Loucy (cell line): ENCODE measurements at regions not wholly inside any gene's neighbourhood (a gene's known extent, or its start where the extent isn't known, plus 50 kb on each side); places are given as distances from the start of the nearest gene placed in this dataset.

Experiments used
- H2AFZ ChIP-seq: fragments of 200-600 bp; sonication (generic); 2 replicates; pipeline ENCODE4 v1.6.0; 2016; ENCODE audit warnings: antibody characterized with exemption, mild to moderate bottlenecking, low read length, moderate library complexity
- H3F3A ChIP-seq: fragments of 200-600 bp; 2 replicates; pipeline ENCODE4 v1.6.0; 2016; ENCODE audit warnings: antibody characterized with exemption, low read depth, mild to moderate bottlenecking
- H3K27me3 ChIP-seq: fragments of 200-600 bp; sonication (generic); 2 replicates; pipeline ENCODE4 v1.6.1; 2014; ENCODE audit warnings: low read length, mild to moderate bottlenecking; ENCODE audit not compliant: insufficient read depth, poor library complexity, severe bottlenecking
- H3K36me3 ChIP-seq: fragments of 200-600 bp; sonication (generic); 2 replicates; pipeline ENCODE4 v1.6.1; 2016; ENCODE audit warnings: low read length; ENCODE audit not compliant: insufficient read depth
- H3K4me1 ChIP-seq: fragments of 200-600 bp; sonication (generic); 2 replicates; pipeline ENCODE4 v1.5.1; 2014; ENCODE audit warnings: low read length, mild to moderate bottlenecking; ENCODE audit not compliant: insufficient read depth, poor library complexity, severe bottlenecking
- H3K4me2 ChIP-seq: fragments of 200-600 bp; sonication (generic); 2 replicates; pipeline ENCODE4 v1.6.0; 2014; ENCODE audit warnings: antibody characterized with exemption, low read length, low read depth, mild to moderate bottlenecking; ENCODE audit not compliant: poor library complexity, severe bottlenecking
- H3K4me3 ChIP-seq: fragments of 200-600 bp; sonication (generic); 2 replicates; pipeline ENCODE4 v1.5.1; 2014; ENCODE audit warnings: low read length, mild to moderate bottlenecking, mixed read lengths; ENCODE audit not compliant: poor library complexity, severe bottlenecking
- H3K79me2 ChIP-seq: fragments of 200-600 bp; sonication (generic); 2 replicates; pipeline ENCODE4 v1.6.1; 2014; ENCODE audit warnings: low read length; ENCODE audit not compliant: insufficient read depth
- H3K9ac ChIP-seq: fragments of 200-600 bp; sonication (generic); 2 replicates; pipeline ENCODE4 v1.6.0; 2014; ENCODE audit warnings: mild to moderate bottlenecking, low read depth, low read length, moderate library complexity; ENCODE audit not compliant: poor library complexity, severe bottlenecking
- H3K9me2 ChIP-seq: fragments of 200-600 bp; sonication (generic); replicated peaks from 2 replicates; pipeline ENCODE4 v1.6.1; 2016; ENCODE audit warnings: low read depth, low read length, mixed read lengths
- H3K9me3 ChIP-seq: fragments of 200-600 bp; sonication (generic); 2 replicates; pipeline ENCODE4 v1.6.1; 2014; ENCODE audit warnings: mild to moderate bottlenecking, antibody characterized with exemption, low read length, low read depth; ENCODE audit not compliant: insufficient read depth
- H4K20me1 ChIP-seq: fragments of 200-600 bp; sonication (generic); 2 replicates; pipeline ENCODE4 v1.6.0; 2014; ENCODE audit warnings: antibody characterized with exemption, low read length, mild to moderate bottlenecking; ENCODE audit not compliant: insufficient read depth, poor library complexity, severe bottlenecking
- CTCF ChIP-seq: fragments of 200-600 bp; sonication (generic); conservative IDR thresholded peaks from 2 replicates; pipeline ENCODE4 v1.5.1; 2014; ENCODE audit warnings: mild to moderate bottlenecking, antibody characterized with exemption, low read length
- EZH2phosphoT487 ChIP-seq: fragments of 200-600 bp; IDR thresholded peaks from 2 replicates; pipeline ENCODE4 v1.6.1; 2018; ENCODE audit warnings: antibody characterized with exemption, mild to moderate bottlenecking, moderate library complexity, borderline replicate concordance

- no peak overlapping the region for H2AFZ ChIP-seq
- H3K4me1 ChIP-seq = no peaks in the 10 kb centered on the region
- H3K79me2 ChIP-seq = no peaks in the 10 kb centered on the region
- no peaks in the 10 kb centered on the region for H3K36me3 ChIP-seq
- H4K20me1 ChIP-seq = no peaks in the 10 kb centered on the region
- H3K9me3 ChIP-seq = no peaks in the 10 kb centered on the region
- TF ChIP-seq CTCF = no peak
- H3K4me2 ChIP-seq = no peak overlapping the region
- H3K9me2 ChIP-seq = no peaks in the 10 kb centered on the region
- no peak overlapping the region for H3K9ac ChIP-seq
- no peaks in the 10 kb centered on the region for H3K27me3 ChIP-seq
- no peaks in the 10 kb centered on the region for H3F3A ChIP-seq
- no peak overlapping the region for H3K4me3 ChIP-seq
These were observed 1038.5 kb downstream of the JRKL start for GRCh38 chr11:97428247-97428790.

- no peaks in the 10 kb centered on the region for H3F3A ChIP-seq
- no peaks in the 10 kb centered on the region for H3K9me3 ChIP-seq
- H3K4me3 ChIP-seq = no peak overlapping the region
- no peak overlapping the region for H2AFZ ChIP-seq
- no peaks in the 10 kb centered on the region for H3K9me2 ChIP-seq
- no peaks in the 10 kb centered on the region for H3K36me3 ChIP-seq
- TF ChIP-seq CTCF (no peak), EZH2phosphoT487 (no peak)
- no peaks in the 10 kb centered on the region for H4K20me1 ChIP-seq
- no peaks in the 10 kb centered on the region for H3K79me2 ChIP-seq
- no peak overlapping the region for H3K4me2 ChIP-seq
- H3K27me3 ChIP-seq = no peaks in the 10 kb centered on the region
- no peak overlapping the region for H3K9ac ChIP-seq
- no peaks in the 10 kb centered on the region for H3K4me1 ChIP-seq
These were observed 1041.1 kb downstream of the JRKL start for GRCh38 chr11:97430877-97431276.

- H2AFZ ChIP-seq = no peak overlapping the region
- no peak for TF ChIP-seq EZH2phosphoT487
These were observed 1043.1 kb downstream of the JRKL start for GRCh38 chr11:97432926-97433325.

GRCh38 chr11:97445561-97445960 is 1055.7 kb downstream of the JRKL start:
- Histone ChIP-seq H3K9me3 (no peaks in the 10 kb centered on the region), H3K9ac (no peak overlapping the region), H3F3A (no peaks in the 10 kb centered on the region), H2AFZ (no peak overlapping the region), H3K9me2 (no peaks in the 10 kb centered on the region), H3K4me3 (no peak overlapping the region), H3K36me3 (no peaks in the 10 kb centered on the region), H3K4me1 (no peaks in the 10 kb centered on the region), H3K27me3 (no peaks in the 10 kb centered on the region), H3K79me2 (no peaks in the 10 kb centered on the region), H4K20me1 (no peaks in the 10 kb centered on the region), H3K4me2 (no peak overlapping the region)
- TF ChIP-seq EZH2phosphoT487 = no peak
- no peak for TF ChIP-seq CTCF

More at GRCh38 chr11:97432926-97433325, 1043.1 kb downstream of the JRKL start:
- no peaks in the 10 kb centered on the region for H3K4me1 ChIP-seq
- H3F3A ChIP-seq = no peaks in the 10 kb centered on the region
- H3K79me2 ChIP-seq = no peaks in the 10 kb centered on the region
- H3K9ac ChIP-seq = no peak overlapping the region
- H3K4me3 ChIP-seq = no peak overlapping the region
- H3K9me3 ChIP-seq = no peaks in the 10 kb centered on the region
- H4K20me1 ChIP-seq = no peaks in the 10 kb centered on the region
- H3K36me3 ChIP-seq = no peaks in the 10 kb centered on the region
- no peaks in the 10 kb centered on the region for H3K9me2 ChIP-seq
- no peaks in the 10 kb centered on the region for H3K27me3 ChIP-seq
- H3K4me2 ChIP-seq = no peak overlapping the region
